ENCODE measurements at regions not wholly inside any gene's neighbourhood (a gene's known extent, or its start where the extent isn't known, plus 50 kb on each side); places are given as distances from the start of the nearest gene placed in this dataset.

DNA sequence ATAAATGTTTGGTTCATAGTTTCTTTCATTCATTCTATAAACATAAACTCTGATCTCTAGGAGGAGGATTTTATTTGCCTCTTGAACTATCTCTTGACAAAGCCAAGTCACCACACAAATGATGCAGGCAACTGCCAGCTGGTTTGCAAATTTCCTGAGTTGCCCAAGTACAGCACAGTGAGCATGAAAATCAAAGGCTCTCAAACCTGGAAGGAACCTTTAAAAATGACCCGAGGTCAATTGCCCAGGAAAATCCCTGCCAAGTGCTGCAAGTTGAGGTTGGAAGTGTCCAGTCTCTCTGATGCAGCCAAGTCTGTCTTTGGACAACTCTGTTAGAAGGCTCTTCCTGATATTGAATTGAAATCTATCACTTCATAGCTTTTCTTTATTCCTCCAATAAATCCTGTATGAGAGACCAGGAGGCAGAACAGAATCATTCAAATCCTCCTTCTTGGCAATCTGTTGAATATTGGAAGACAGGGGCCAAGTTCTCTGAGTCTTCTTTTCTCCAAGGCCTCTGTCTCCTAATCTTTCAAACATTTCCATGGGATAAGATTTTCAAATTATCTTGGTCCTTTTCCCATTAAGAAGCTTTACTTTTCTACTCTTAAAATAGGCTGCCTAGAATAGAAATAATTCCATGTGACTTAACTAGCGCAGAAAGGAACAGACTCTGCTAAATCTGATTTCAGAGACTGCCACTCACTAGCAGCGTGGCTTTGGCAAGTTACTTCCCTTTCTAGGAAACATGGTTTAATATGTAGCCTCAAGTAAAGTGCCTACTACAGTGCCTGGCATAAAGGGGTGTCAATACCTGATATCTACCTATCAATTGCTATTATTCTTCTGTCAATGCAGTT lies 159.2 kb downstream of the SNX18 start:
- no peak for DNase-seq (ENCODE audit: low read depth)

DNA sequence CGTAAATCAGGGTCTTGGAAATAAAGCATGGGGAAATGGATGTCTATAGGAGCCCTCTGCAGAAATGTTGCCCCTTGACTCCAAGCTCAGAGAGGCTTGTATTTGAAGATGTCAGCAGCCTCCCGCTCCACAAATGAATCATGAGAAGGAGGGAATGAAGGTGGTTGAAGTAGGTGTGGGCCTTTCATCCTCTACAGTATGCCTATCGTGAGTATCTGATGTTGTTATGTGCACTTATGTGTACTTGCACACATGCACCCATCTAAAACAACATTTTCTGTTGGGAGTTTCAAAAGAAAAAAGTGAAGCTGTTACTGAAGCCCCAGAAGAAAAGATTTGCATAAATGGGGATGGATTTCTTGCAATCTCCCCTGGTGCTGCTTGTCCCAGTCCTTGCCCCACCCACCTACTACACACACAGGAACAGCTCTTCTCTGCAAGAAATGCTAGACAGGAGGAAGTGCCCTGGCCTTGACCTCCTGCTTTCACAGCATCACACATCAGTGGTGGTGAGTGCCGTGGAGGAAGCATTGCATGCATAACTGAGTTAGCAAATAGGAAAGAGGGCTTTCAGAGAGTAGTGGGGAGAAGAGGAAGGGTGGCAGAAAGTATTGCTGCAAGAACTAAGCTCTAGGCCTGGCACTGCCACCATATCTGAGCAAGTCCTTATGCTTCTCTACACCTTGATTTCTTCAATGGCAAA lies 156.1 kb downstream of the SNX18 start:
- DNase-seq (ENCODE audit: low read depth) = no peak

DNA sequence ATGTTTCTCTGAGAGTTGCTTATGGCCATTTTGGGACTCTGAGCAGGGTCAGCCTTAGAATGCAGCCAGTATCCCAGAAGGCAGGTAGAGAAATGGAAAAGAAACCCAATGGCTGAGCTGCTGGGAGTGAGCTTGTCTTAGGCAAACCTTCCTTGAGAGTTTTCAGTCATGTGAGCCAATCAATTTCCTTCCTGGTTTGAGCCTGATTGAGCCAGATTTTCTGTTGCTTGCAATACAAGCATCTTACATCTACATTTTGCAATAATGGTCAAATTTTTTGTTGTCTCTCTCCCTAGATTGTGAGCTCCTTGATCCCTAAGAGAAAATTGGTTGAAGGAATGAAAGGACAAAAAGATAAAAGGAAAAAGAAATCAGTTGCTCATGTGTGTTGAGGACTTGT lies 155.3 kb downstream of the SNX18 start:
- DNase-seq (ENCODE audit: low read depth) = no peak

DNA sequence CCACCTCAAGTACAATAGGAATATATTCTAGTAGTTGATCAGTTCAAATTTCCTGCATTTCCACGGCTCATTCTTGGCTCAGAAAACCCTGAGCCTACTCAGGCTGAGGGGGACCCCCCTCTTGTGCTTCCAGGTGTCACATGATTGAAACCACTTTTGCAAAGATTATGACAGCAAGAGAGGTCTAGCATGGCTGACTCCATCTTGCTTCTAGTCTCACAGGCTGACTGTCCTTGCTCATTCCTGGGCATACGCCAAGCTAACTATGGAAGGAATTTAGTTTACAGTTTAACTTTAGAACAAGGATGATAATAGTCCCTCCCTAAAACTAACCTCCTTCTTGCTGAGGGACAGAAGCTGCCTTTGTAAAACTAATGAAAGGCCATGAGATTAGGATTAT lies 154.1 kb downstream of the SNX18 start:
- no peak for DNase-seq (ENCODE audit: low read depth)

- no peak for DNase-seq (ENCODE audit: low read depth)
These were observed 153.6 kb downstream of the SNX18 start for GRCh38 chr5:54671111-54671531.

GRCh38 chr5:54670281-54670680 lies 152.7 kb downstream of the SNX18 start:
- DNase-seq (ENCODE audit: low read depth) = no peak

- DNase-seq (ENCODE audit: low read depth) = no peak
These were observed 152.3 kb downstream of the SNX18 start for GRCh38 chr5:54669845-54670244.

- no peak for DNase-seq (ENCODE audit: low read depth)
These were observed 151.7 kb downstream of the SNX18 start for GRCh38 chr5:54669285-54669684.

DNA sequence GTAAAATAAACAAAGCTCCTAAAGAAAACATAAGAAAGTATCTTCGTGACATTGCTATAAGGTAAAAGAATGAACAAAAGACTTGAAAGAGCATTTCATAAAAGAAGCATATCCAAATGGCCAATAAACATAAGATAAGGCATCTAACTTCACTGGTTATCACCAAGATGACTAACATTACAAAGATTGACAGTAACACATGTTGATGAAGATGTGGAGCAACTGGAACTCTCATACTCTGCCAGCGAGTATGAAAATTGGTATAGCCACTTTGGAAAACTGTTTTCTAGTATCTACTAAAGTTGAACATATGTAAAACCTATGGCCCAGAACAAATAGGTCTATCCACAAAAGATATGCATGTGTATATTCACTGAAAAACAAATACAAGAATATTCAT lies 150.5 kb downstream of the SNX18 start:
- no peak for DNase-seq (ENCODE audit: low read depth)

- no peak for DNase-seq (ENCODE audit: low read depth)
These were observed 149.6 kb downstream of the SNX18 start for GRCh38 chr5:54667136-54667535.

DNA sequence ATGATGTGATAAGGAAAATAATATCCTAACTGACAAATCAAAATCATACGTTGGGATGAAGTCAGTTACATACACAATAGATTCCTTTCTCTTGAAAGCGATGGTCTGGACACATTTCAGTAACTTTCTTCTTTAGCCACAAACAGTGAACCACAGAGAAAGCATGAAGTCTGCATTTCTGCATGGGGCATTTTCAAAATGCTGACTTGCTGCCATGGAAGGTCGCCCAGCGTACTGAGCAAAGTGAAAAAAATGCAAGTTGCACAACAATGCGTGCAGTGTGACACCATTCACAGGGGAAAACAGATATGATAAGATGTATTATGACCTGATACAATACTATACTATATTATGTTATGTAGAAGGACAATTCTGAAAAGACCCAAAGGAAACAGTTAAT lies 146.3 kb downstream of the SNX18 start:
- no peak for DNase-seq (ENCODE audit: low read depth)

GRCh38 chr5:54661111-54661510 lies 143.6 kb downstream of the SNX18 start:
- DNase-seq (ENCODE audit: low read depth) = no peak

GRCh38 chr5:54659700-54660131 lies 142.2 kb downstream of the SNX18 start:
- DNase-seq (ENCODE audit: low read depth) = no peak

GRCh38 chr5:54658010-54658409 lies 140.5 kb downstream of the SNX18 start:
- DNase-seq (ENCODE audit: low read depth) = no peak

- no peak for DNase-seq (ENCODE audit: low read depth)
These were observed 138.7 kb downstream of the SNX18 start for GRCh38 chr5:54656261-54656728.

GRCh38 chr5:54655761-54656160 lies 138.2 kb downstream of the SNX18 start:
- DNase-seq (ENCODE audit: low read depth) = no peak

DNA sequence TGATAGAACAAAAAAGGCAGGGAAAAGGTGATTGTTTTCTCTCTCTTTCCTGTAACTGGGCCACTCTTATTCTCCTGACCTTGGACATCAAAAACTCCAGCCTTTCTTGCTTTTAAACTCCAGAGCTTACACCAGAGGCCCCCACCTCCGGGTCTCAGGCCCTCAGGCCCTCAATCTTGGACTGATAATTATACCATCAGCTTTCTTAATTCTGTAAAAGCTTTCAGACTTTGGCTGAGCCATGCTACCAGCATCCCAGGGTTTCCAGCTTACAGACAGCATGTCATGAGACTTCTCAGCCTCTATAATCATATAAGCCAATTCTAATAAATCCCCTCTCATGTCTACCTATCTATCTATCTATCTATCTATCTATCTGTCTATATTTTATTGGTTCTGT lies 137.7 kb downstream of the SNX18 start:
- no peak for DNase-seq (ENCODE audit: low read depth)

DNA sequence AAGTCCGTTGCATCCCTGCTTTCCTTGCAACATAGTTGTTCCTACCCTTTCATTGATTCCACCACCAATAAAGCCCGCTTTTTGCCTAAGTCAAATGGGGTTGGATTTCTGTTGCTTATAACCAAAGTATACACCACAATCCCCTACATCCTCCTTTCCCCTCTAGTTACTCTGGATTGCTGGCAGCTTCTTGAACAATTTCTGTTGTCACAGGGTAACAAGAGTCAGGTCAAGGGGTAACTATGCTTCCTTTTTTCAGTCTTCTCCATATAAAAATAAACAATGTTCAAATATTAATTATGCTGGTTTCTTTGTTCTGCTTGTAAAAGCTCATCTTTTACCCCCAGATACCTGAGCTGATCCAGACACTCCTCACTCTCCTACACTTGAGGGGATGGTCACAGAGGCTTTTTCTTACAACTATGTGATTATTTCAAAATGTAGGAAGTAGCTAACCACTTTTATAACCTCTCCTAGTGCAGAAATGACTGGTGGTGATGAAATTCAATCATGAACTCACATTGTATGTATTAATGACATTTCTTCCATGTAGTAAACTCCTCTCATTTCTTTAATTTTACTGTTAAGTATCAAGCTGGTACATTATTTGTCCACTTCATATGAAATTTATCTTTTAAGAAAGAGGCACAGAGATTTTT lies 136.5 kb downstream of the SNX18 start:
- DNase-seq (ENCODE audit: low read depth) = no peak

DNA sequence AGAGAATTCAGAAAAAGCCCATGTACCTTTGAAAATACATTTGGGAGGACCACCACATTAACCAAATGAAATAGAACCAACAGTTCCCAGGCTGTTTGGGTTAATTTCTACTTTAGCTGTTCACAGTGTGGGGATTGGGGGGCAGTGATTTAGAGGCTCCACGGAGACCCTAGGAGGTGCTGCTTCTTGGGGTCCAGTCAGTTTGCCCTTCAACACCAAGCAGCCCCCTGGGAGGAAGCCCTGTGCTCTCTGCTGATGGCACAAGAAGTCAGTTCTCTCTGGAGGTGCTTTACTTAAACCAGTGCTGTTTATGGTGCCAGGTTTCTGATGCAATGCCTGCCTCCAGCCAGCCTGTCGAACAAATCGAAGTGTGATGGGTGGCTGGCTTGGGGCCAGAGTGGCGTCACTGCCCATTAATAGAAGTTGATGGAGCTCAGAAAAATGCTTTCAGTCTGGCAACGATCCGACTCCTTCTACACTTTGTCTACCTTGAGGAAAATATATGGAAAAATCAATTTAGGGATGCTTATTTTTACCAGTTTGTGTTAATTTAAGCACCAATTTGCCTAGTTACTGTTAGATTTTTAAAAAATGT lies 134.0 kb downstream of the SNX18 start:
- DNase-seq (ENCODE audit: low read depth) = no peak

GRCh38 chr5:54649041-54649504 lies 131.5 kb downstream of the SNX18 start:
- DNase-seq (ENCODE audit: low read depth) = no peak

DNA sequence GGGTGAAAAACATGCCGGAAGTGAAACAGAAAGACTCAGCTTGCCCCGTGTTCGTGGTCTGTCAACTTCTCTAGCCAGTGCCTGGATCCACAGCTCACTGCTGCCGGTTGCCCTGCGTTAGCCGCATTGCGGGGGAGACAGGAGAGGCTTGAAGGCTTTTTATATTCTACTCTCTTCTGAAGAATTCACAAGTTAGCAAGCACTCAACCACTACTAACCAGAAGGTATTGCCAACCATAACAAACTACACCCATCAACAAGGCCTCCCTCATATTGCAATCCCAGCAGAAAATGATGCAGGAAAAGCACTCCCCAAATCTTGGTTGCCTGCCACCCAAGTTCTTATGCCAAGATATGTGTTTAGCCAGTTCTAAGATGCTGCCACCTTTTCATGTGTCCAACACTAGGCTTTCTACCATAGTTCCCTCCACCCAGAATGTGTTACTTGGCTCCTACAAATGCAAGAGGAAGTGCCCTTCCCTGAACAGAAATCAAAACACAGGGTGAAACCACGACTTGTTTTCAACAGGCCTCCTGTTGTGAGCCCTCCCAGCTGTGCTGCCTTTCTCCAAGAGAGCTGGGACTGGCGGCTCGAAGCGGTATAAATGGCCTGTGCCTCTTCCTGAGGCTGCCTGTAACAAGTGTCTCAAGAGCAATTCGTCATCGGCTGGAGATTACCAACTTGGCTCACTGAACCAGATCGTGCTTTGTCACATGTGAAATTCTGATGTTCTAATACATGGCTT lies 129.0 kb downstream of the SNX18 start:
- DNase-seq (ENCODE audit: low read depth) = peak; percentile 21

Data from activated T-helper 9 cell treated with anti-CD3 and anti-CD28 coated beads, Interleukin-2, amount 50 U/mL, for 16 hours (primary cell).